GM12878 (cell line): ENCODE measurements at regions not wholly inside any gene's neighbourhood (a gene's known extent, or its start where the extent isn't known, plus 50 kb on each side); places are given as distances from the start of the nearest gene placed in this dataset.

Experiments
- CTCF ChIP-seq, 3 experiments: IDR thresholded peaks in 2 of 3; conservative IDR thresholded peaks in 1 of 3; 2 replicates each; pipeline ENCODE4 v1.5.1; 2011; ENCODE audit warnings: low read depth in 3 of 3, low read length in 3 of 3, mild to moderate bottlenecking in 3 of 3, control low read depth in 2 of 3, moderate library complexity in 2 of 3, inconsistent platforms in 1 of 3, mixed read lengths in 1 of 3; ENCODE audit not compliant: control insufficient read depth in 2 of 3, insufficient read depth in 1 of 3; ENCODE audit errors: extremely low read depth in 1 of 3
- RAD21 ChIP-seq: IDR thresholded peaks from 2 replicates; pipeline ENCODE4 v1.6.1; 2011; ENCODE audit warnings: mild to moderate bottlenecking, low read depth, low read length, moderate library complexity; ENCODE audit not compliant: insufficient read depth

- no peak for TF ChIP-seq RAD21
- no peak for TF ChIP-seq CTCF (IDR thresholded peaks at IDR 0.05 in 2 of 3, conservative IDR thresholded peaks at IDR 0.05 in 1 of 3; ENCODE audit: control insufficient read depth in 2 of 3, extremely low read depth in 1 of 3, insufficient read depth in 1 of 3, low read depth in 3 of 3, low read length in 3 of 3)
Measured at GRCh38 chr4:3611778-3612177, 79.6 kb upstream of the LRPAP1 start.
